OCI-LY7 (cell line): ENCODE measurements at regions not wholly inside any gene's neighbourhood (a gene's known extent, or its start where the extent isn't known, plus 50 kb on each side); places are given as distances from the start of the nearest gene placed in this dataset.
"Not testable (repeated sequence)": the region's sequence is repeated elsewhere in the genome, so short reads cannot be mapped to it uniquely, and the experiment has no call there.

Experiments used
- BruUV-seq: library from RNA; stranded (reverse); fragments of 400-500 nt; replicated peaks from 2 replicates; lab custom pipeline; 2021; lab: Mats Ljungman, UMichigan
- CTCF ChIA-PET: fragments of 300-600 bp; sonication (Branson Sonifier 250); formaldehyde crosslinking; loops from one replicate; lab custom pipeline; 2022; ENCODE audit warnings: antibody characterized with exemption; ENCODE audit not compliant: unreplicated experiment; lab: Charles Lee
- POLR2A ChIA-PET: fragments of 300-600 bp; sonication (Branson Sonifier 250); formaldehyde crosslinking; loops from one replicate; lab custom pipeline; 2022; ENCODE audit warnings: antibody characterized with exemption; lab: Charles Lee
- DNase-seq: peaks from one replicate; pipeline ENCODE4 v3.0.0-alpha.2; 2015; ENCODE audit warnings: low spot score
- H2AFZ ChIP-seq: fragments of 200-600 bp; sonication (generic), shearing (Covaris generic); 2 replicates; pipeline ENCODE4 v1.6.1; 2014; ENCODE audit warnings: mild to moderate bottlenecking, antibody characterized with exemption, low read length, moderate library complexity
- H3K27ac ChIP-seq: fragments of 200-600 bp; sonication (generic); 2 replicates; pipeline ENCODE4 v1.5.1; 2014; ENCODE audit warnings: mixed run types, low read depth, mild to moderate bottlenecking, moderate library complexity, low read length, inconsistent platforms; ENCODE audit not compliant: poor library complexity, severe bottlenecking
- H3K36me3 ChIP-seq: fragments of 200-600 bp; sonication (generic); 2 replicates; pipeline ENCODE4 v1.6.1; 2014; ENCODE audit warnings: mild to moderate bottlenecking, antibody characterized with exemption, low read length, moderate library complexity, mixed read lengths; ENCODE audit not compliant: insufficient read depth
- H3K4me1 ChIP-seq: fragments of 200-600 bp; sonication (generic); 2 replicates; pipeline ENCODE4 v1.5.1; 2014; ENCODE audit warnings: mild to moderate bottlenecking, low read length; ENCODE audit not compliant: insufficient read depth, poor library complexity, severe bottlenecking
- H3K4me2 ChIP-seq: fragments of 200-600 bp; sonication (generic); 2 replicates; pipeline ENCODE4 v1.6.1; 2014; ENCODE audit warnings: mild to moderate bottlenecking, low read length
- H3K4me3 ChIP-seq: fragments of 200-600 bp; sonication (generic); 2 replicates; pipeline ENCODE4 v1.5.1; 2014; ENCODE audit warnings: mild to moderate bottlenecking, low read depth, low read length; ENCODE audit not compliant: poor library complexity, severe bottlenecking
- H3K79me2 ChIP-seq: fragments of 200-600 bp; sonication (generic); 2 replicates; pipeline ENCODE4 v1.6.1; 2016; ENCODE audit warnings: low read depth, mild to moderate bottlenecking, low read length, moderate library complexity, mixed read lengths; ENCODE audit not compliant: insufficient read depth
- H3K9me2 ChIP-seq: fragments of 200-600 bp; sonication (generic); 2 replicates; pipeline ENCODE4 v1.6.1; 2016; ENCODE audit warnings: mild to moderate bottlenecking, low read length, mixed read lengths; ENCODE audit not compliant: insufficient read depth
- H3K9me3 ChIP-seq: fragments of 200-600 bp; sonication (generic); 2 replicates; pipeline ENCODE4 v1.6.1; 2014; ENCODE audit warnings: mild to moderate bottlenecking, mixed run types, low read length, mixed read lengths
- H4K20me1 ChIP-seq: fragments of 200-600 bp; sonication (generic); 2 replicates; pipeline ENCODE4 v1.6.1; 2014; ENCODE audit warnings: mild to moderate bottlenecking, antibody characterized with exemption, low read length, moderate library complexity, mixed read lengths; ENCODE audit not compliant: insufficient read depth
- CTCF ChIP-seq: fragments of 200-600 bp; sonication (generic); conservative IDR thresholded peaks from 2 replicates; pipeline ENCODE4 v1.5.1; 2014; ENCODE audit warnings: mild to moderate bottlenecking, antibody characterized with exemption, low read length, moderate library complexity, mixed read lengths
- EZH2phosphoT487 ChIP-seq: fragments of 200-600 bp; sonication (generic); IDR thresholded peaks from 2 replicates; pipeline ENCODE4 v1.6.1; 2018; ENCODE audit warnings: low read depth, borderline replicate concordance, mild to moderate bottlenecking, mixed run types, antibody characterized with exemption, low read length, moderate library complexity, mixed read lengths
- intact Hi-C: fragments of 100-400 bp; cut with micrococcal nuclease; formaldehyde crosslinking; loops from one replicate; pipeline ENCODE4 v1.10.0; 2022; ENCODE audit not compliant: unreplicated experiment

DNA sequence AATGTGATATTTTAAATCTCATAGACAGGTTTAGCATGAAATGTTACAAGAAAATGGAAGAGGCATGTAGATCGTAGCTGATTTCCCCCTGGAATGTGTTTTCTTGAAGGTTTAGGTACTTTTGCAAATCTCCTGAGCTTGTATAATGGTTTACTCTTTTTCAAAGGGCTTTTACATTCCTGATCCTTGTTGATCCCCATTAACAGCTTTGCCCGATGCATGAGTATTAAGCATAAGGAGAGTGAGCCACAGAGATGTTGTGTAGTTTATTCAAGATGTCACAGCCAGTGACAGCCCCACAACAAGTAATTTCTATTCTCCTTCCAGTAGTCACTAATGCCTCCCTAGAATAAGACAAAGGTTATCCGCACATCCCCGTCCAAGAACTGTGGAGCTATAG is 103.7 kb downstream of the SKIDA1 start:
- H3K4me2 ChIP-seq = no peak overlapping the region
- no peak overlapping the region for H3K27ac ChIP-seq
- H2AFZ ChIP-seq = no peak overlapping the region
- H3K9me3 ChIP-seq = no peaks in the 10 kb centered on the region
- ChIA-PET CTCF (no interaction called here), POLR2A (no interaction called here)
- no peak for TF ChIP-seq EZH2phosphoT487
- no peak for TF ChIP-seq CTCF
- BruUV-seq = no TSS peak
- no peaks in the 10 kb centered on the region for H4K20me1 ChIP-seq
- no peaks in the 10 kb centered on the region for H3K79me2 ChIP-seq
- H3K4me1 ChIP-seq = no peaks in the 10 kb centered on the region
- H3K4me3 ChIP-seq = no peak overlapping the region
- no peaks in the 10 kb centered on the region for H3K9me2 ChIP-seq
- H3K36me3 ChIP-seq = no peaks in the 10 kb centered on the region
- intact Hi-C loops = no loop called here
- no peak for DNase-seq

DNA sequence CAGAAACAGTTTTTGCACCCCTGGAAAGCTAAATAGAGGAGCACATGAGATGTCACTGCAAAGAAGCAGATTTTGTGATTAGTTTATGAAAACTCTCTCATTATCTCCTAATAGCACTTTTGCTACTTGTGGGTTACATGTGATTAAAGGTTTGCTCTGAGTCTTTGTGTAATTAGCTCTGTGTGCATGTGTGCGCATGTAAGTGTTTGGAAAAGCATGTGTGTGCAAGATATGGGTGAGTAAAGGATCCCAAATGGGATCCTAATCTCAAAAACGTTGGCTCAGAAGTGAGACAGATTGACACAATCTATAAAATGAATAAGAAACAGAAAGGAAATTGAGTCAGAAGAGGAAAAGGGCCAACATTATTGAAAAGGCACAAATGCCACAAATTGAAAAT is 104.5 kb downstream of the SKIDA1 start:
- no peak overlapping the region for H2AFZ ChIP-seq
- no peak overlapping the region for H3K4me3 ChIP-seq
- intact Hi-C loops = no loop called here
- H3K9me3 ChIP-seq = no peaks in the 10 kb centered on the region
- no peaks in the 10 kb centered on the region for H3K79me2 ChIP-seq
- no peaks in the 10 kb centered on the region for H3K36me3 ChIP-seq
- no peak overlapping the region for H3K27ac ChIP-seq
- ChIA-PET POLR2A (no interaction called here), CTCF (no interaction called here)
- no peak for DNase-seq
- no peak overlapping the region for H3K4me2 ChIP-seq
- H3K9me2 ChIP-seq = no peaks in the 10 kb centered on the region
- no peaks in the 10 kb centered on the region for H4K20me1 ChIP-seq
- H3K4me1 ChIP-seq = no peaks in the 10 kb centered on the region
- BruUV-seq = no TSS peak
- no peak for TF ChIP-seq CTCF
- no peak for TF ChIP-seq EZH2phosphoT487

DNA sequence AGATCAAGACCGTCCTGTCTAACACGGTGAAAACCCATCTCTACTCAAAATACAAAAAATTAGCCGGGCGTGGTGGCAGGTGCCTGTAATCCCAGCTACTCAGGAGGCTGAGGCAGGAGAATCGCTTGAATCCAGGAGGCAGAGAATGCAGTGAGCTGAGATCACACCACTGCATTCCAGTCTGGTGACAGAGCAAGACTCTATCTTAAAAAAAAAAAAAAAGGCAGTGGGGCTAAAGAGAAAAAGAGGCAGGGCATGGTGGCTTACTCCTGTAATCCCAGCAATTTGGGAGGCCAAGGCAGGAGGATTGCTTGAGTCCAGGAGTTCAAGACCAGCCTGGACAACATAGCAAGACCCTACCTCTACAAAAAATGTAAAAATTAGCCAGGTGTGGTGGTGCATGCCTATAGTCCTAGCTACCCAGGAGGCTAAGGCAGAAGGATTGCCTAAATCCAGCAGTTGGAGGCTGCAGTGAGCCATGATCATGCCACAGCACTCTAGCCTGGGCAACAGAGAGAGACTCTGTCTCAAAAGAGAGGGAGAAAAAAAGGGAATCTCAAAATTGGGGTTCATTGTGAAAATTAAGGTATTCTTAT is 106.4 kb downstream of the SKIDA1 start:
- DNase-seq, CTCF ChIA-PET, H3K4me1 ChIP-seq, H3K27ac ChIP-seq, H3K36me3 ChIP-seq, intact Hi-C loops, H4K20me1 ChIP-seq, H3K79me2 ChIP-seq, H3K4me2 ChIP-seq, H3K9me2 ChIP-seq, H2AFZ ChIP-seq, H3K9me3 ChIP-seq, POLR2A ChIA-PET, BruUV-seq, H3K4me3 ChIP-seq: not testable (repeated sequence)
